A549 (cell line): ENCODE measurements at regions not wholly inside any gene's neighbourhood (a gene's known extent, or its start where the extent isn't known, plus 50 kb on each side); places are given as distances from the start of the nearest gene placed in this dataset.

Experiments
- BHLHE40 ChIP-seq: IDR thresholded peaks from 2 replicates; pipeline ENCODE4 v1.6.1; 2012; ENCODE audit warnings: low read depth, low read length, inconsistent platforms
- HDAC2 ChIP-seq: fragments of 200-600 bp; sonication (generic); IDR thresholded peaks from 2 replicates; pipeline ENCODE4 v1.6.1; 2016
- MAFK ChIP-seq: fragments of 450-650 bp; IDR thresholded peaks from 2 replicates; pipeline ENCODE4 v1.6.1; 2014; ENCODE audit not compliant: partially characterized antibody
- MYC ChIP-seq: IDR thresholded peaks from 2 replicates; pipeline ENCODE4 v1.6.1; 2012; ENCODE audit warnings: mild to moderate bottlenecking, inconsistent platforms, low read length, improper control_type of control experiment, borderline replicate concordance
- POLR2A ChIP-seq: IDR thresholded peaks from 2 replicates; pipeline ENCODE4 v1.6.1; 2012; ENCODE audit warnings: mild to moderate bottlenecking, low read length
- RAD21 ChIP-seq, 2 experiments: fragments of >200 bp in 1 of 2; sonication (Bioruptor Twin) in 1 of 2; formaldehyde crosslinking in 1 of 2; IDR thresholded peaks in 1 of 2; conservative IDR thresholded peaks in 1 of 2; 2 replicates in 1 of 2; 3 replicates in 1 of 2; pipeline ENCODE4 v1.6.1; 2012 to 2018; ENCODE audit warnings: inconsistent platforms in 1 of 2
- RCOR1 ChIP-seq: fragments of 150-350 bp; IDR thresholded peaks from 2 replicates; pipeline ENCODE4 v1.6.1; 2014; ENCODE audit warnings: antibody characterized with exemption, low read length, low read depth
- RFX5 ChIP-seq: fragments of 450-650 bp; IDR thresholded peaks from 2 replicates; pipeline ENCODE4 v1.7.1; 2014; ENCODE audit warnings: antibody characterized with exemption, mild to moderate bottlenecking, moderate library complexity
- TF ChIP-seq, protein P1 (sequence below): fragments of >200 bp; sonication (Bioruptor Twin); formaldehyde crosslinking; IDR thresholded peaks from 3 replicates; pipeline ENCODE4 v1.5.1; 2016
- TF ChIP-seq, protein P2 (sequence below): fragments of 150-350 bp; IDR thresholded peaks from 2 replicates; pipeline ENCODE4 v1.6.1; 2014; ENCODE audit warnings: low read depth, mild to moderate bottlenecking, low read length
- TF ChIP-seq, protein P3 (sequence below): fragments of 200-600 bp; sonication (generic); IDR thresholded peaks from 2 replicates; pipeline ENCODE4 v1.6.1; 2016; ENCODE audit warnings: antibody characterized with exemption, mild to moderate bottlenecking, moderate library complexity

DNA sequence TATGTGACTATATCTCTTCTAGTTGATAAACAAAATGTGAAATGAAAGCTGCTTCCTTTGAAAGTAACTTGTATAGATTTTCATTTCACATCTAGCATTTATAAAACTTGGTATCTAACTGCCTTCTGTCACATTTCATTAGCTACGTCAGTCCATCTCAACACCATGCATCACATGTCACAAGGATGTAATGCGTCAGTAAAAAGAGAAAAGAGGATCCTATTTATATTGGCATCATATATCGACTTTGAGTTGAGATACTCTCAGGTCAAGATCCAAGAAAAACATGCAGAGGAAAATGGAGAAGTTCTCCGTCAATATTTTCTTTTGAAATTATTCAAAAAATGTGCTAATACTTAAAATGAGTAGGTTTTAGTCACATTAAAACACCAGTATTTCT lies 1211.2 kb downstream of the EFNA5 start:
- no peak for TF ChIP-seq RCOR1
- TF ChIP-seq, protein P1, sequence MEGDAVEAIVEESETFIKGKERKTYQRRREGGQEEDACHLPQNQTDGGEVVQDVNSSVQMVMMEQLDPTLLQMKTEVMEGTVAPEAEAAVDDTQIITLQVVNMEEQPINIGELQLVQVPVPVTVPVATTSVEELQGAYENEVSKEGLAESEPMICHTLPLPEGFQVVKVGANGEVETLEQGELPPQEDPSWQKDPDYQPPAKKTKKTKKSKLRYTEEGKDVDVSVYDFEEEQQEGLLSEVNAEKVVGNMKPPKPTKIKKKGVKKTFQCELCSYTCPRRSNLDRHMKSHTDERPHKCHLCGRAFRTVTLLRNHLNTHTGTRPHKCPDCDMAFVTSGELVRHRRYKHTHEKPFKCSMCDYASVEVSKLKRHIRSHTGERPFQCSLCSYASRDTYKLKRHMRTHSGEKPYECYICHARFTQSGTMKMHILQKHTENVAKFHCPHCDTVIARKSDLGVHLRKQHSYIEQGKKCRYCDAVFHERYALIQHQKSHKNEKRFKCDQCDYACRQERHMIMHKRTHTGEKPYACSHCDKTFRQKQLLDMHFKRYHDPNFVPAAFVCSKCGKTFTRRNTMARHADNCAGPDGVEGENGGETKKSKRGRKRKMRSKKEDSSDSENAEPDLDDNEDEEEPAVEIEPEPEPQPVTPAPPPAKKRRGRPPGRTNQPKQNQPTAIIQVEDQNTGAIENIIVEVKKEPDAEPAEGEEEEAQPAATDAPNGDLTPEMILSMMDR, result no peak
- no peak for TF ChIP-seq HDAC2
- TF ChIP-seq MYC, result no peak
- no peak for TF ChIP-seq BHLHE40
- TF ChIP-seq MAFK, result no peak
- TF ChIP-seq RAD21 (conservative IDR thresholded peaks at IDR 0.05 in 1 of 2, IDR thresholded peaks at IDR 0.05 in 1 of 2), result no peak
- no peak for TF ChIP-seq POLR2A
- TF ChIP-seq, protein P2, sequence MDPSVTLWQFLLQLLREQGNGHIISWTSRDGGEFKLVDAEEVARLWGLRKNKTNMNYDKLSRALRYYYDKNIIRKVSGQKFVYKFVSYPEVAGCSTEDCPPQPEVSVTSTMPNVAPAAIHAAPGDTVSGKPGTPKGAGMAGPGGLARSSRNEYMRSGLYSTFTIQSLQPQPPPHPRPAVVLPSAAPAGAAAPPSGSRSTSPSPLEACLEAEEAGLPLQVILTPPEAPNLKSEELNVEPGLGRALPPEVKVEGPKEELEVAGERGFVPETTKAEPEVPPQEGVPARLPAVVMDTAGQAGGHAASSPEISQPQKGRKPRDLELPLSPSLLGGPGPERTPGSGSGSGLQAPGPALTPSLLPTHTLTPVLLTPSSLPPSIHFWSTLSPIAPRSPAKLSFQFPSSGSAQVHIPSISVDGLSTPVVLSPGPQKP, result no peak
- no peak for TF ChIP-seq RFX5
- TF ChIP-seq, protein P3, sequence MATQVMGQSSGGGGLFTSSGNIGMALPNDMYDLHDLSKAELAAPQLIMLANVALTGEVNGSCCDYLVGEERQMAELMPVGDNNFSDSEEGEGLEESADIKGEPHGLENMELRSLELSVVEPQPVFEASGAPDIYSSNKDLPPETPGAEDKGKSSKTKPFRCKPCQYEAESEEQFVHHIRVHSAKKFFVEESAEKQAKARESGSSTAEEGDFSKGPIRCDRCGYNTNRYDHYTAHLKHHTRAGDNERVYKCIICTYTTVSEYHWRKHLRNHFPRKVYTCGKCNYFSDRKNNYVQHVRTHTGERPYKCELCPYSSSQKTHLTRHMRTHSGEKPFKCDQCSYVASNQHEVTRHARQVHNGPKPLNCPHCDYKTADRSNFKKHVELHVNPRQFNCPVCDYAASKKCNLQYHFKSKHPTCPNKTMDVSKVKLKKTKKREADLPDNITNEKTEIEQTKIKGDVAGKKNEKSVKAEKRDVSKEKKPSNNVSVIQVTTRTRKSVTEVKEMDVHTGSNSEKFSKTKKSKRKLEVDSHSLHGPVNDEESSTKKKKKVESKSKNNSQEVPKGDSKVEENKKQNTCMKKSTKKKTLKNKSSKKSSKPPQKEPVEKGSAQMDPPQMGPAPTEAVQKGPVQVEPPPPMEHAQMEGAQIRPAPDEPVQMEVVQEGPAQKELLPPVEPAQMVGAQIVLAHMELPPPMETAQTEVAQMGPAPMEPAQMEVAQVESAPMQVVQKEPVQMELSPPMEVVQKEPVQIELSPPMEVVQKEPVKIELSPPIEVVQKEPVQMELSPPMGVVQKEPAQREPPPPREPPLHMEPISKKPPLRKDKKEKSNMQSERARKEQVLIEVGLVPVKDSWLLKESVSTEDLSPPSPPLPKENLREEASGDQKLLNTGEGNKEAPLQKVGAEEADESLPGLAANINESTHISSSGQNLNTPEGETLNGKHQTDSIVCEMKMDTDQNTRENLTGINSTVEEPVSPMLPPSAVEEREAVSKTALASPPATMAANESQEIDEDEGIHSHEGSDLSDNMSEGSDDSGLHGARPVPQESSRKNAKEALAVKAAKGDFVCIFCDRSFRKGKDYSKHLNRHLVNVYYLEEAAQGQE, result no peak
